Stimulated activated naive B cell treated with anti-CD40 and anti-IgM and Interleukin-4, amounts not matched to agents 10 μg/mL and 1 μg/mL and 100 μg/mL, for 72 hours (primary cell): ENCODE measurements at regions not wholly inside any gene's neighbourhood (a gene's known extent, or its start where the extent isn't known, plus 50 kb on each side); places are given as distances from the start of the nearest gene placed in this dataset.

ENCODE experiments used
- ATAC-seq, 2 donors: fragments of 150-1000 bp; cut with Tn5 transposase; replicated peaks; 2 replicates each; pipeline ENCODE4 v1.10.0; 2021; ENCODE audit warnings: moderate library complexity in 1 of 2
- DNase-seq: peaks from one replicate; pipeline ENCODE4 v3.0.0; 2021
- H3K27ac Mint-ChIP-seq: one replicate; pipeline ENCODE4 v1.8.0; 2022; ENCODE audit warnings: mild to moderate bottlenecking, mixed read lengths
- H3K27me3 Mint-ChIP-seq, 2 donors: one replicate each; pipeline ENCODE4 v1.8.0; 2022; ENCODE audit warnings: mixed read lengths in 2 of 2
- H3K36me3 Mint-ChIP-seq, 2 donors: one replicate each; pipeline ENCODE4 v1.8.0; 2022; ENCODE audit warnings: mixed read lengths in 2 of 2, mild to moderate bottlenecking in 1 of 2
- H3K4me1 Mint-ChIP-seq, 2 donors: one replicate each; pipeline ENCODE4 v1.8.0; 2022; ENCODE audit warnings: mixed read lengths in 2 of 2, mild to moderate bottlenecking in 1 of 2
- H3K4me3 Mint-ChIP-seq, 2 donors: one replicate each; pipeline ENCODE4 v1.8.0; 2022; ENCODE audit warnings: mild to moderate bottlenecking in 2 of 2, mixed read lengths in 2 of 2, moderate library complexity in 1 of 2
- H3K9me3 Mint-ChIP-seq, 2 donors: one replicate each; pipeline ENCODE4 v1.8.0; 2022; ENCODE audit warnings: mixed read lengths in 2 of 2, mild to moderate bottlenecking in 1 of 2

DNA sequence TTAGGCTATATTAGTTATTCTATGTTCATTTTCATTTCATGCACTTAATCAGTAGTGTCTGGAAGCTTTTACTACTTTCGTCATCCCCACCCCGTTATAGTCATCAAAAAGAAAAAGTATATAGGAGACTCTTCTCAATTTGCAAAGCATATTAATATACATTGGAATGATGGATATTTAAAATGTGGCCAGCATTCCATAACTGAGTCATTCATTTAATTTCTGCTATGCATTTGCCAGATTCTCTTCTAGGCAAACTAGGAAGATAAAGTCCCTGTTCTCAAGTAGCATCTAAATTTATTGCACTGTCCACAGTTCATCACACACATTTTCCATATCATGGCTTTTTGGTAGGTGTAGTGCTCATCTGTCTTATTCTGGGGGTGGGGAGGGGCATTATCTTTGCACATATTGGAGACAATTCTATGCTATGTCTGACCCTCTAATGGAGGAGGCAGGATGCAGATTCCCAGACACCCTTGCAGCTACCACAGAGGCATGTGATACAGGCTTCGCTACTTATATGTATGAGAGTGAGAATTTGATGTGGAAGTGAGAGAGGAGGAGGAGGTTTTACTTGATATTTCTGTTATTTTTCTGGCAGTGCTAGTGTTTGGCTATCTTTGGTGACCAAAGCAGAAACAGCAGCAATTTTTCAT is 125.8 kb downstream of the CTH start:
- ATAC-seq (no peak), DNase-seq (no peak)
- no peaks in the 10 kb centered on the region for H3K4me1 Mint-ChIP-seq
- no peak overlapping the region for H3K27ac Mint-ChIP-seq
- no peaks in the 10 kb centered on the region for H3K36me3 Mint-ChIP-seq
- no peak overlapping the region for H3K4me3 Mint-ChIP-seq
- H3K27me3 Mint-ChIP-seq, result peaks cover 4 to 24% of the 10 kb centered on the region in 2 donors
- H3K9me3 Mint-ChIP-seq, result peaks cover 0 to 3% of the 10 kb centered on the region in 2 donors

DNA sequence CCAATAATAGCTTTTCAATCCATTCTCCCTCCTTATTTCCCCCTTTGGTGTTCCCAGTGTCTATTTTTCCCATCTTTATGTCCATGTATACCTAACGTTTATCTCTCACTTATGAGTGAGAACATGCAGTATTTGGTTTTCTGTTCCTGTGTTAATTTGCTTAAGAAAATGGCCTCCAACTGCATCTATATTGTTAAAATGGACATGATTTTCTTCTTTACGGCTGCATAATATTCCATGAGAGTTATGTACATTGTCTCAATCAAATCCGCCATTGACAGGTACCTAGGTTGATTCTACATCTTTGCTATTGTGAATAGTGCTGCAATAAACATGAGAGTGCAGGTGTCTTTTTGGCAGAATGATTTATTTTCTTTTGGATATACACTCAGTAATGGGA is 126.7 kb downstream of the CTH start:
- ATAC-seq (no peak), DNase-seq (no peak)
- no peaks in the 10 kb centered on the region for H3K36me3 Mint-ChIP-seq
- peaks cover 0 to 3% of the 10 kb centered on the region in 2 donors for H3K9me3 Mint-ChIP-seq
- no peaks in the 10 kb centered on the region for H3K4me1 Mint-ChIP-seq
- peaks cover 4 to 24% of the 10 kb centered on the region in 2 donors for H3K27me3 Mint-ChIP-seq
- H3K27ac Mint-ChIP-seq, result no peak overlapping the region
- no peak overlapping the region for H3K4me3 Mint-ChIP-seq

DNA sequence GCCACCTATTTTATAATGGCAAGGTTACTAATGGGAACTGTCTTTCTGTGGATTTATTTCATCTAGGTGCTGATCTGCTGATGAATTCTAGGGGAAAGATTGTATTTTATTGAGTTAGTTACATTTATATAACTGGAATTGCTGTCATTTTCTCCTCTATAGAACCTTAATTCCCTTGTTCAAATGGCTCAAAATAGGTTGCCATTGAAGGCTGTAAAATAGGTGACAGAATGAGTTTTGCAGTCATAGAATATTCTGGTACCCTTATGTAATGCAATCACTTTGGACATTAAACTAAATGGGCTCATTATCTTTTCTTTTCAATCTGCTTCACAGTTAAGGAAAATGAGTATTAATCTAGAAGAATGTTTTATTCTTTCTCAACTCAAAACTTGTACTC is 131.0 kb downstream of the CTH start:
- DNase-seq (no peak), ATAC-seq (no peak)
- peaks cover 0 to 2% of the 10 kb centered on the region in 2 donors for H3K9me3 Mint-ChIP-seq
- H3K4me3 Mint-ChIP-seq, result no peak overlapping the region
- no peaks in the 10 kb centered on the region for H3K4me1 Mint-ChIP-seq
- peaks cover 2 to 4% of the 10 kb centered on the region in 2 donors for H3K27me3 Mint-ChIP-seq
- no peak overlapping the region for H3K27ac Mint-ChIP-seq
- H3K36me3 Mint-ChIP-seq, result no peaks in the 10 kb centered on the region

DNA sequence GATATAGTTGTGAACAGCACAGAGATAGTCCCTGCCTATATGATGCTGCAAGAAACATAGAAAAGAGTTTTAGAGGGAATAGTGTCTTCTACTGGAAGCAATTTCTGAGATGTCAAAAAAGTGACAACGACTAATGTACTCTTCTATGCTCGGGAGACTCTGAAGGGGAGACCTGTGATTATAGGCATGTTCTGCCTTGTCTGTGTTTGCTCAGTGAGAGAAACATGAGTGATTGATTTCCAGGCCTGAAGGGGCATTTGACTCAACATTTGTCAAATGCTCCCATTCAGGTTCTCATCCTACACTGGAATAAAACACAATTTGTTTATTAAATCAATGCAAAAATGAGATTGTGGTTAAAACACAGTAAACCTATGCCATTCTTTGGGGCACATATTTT is 131.8 kb downstream of the CTH start:
- Mint-ChIP-seq H3K4me3 (no peak overlapping the region), H3K36me3 (no peaks in the 10 kb centered on the region), H3K4me1 (no peaks in the 10 kb centered on the region), H3K27ac (no peak overlapping the region), H3K27me3 (no peaks in the 10 kb centered on the region), H3K9me3 (no peaks in the 10 kb centered on the region)
- no peak for ATAC-seq
- no peak for DNase-seq

DNA sequence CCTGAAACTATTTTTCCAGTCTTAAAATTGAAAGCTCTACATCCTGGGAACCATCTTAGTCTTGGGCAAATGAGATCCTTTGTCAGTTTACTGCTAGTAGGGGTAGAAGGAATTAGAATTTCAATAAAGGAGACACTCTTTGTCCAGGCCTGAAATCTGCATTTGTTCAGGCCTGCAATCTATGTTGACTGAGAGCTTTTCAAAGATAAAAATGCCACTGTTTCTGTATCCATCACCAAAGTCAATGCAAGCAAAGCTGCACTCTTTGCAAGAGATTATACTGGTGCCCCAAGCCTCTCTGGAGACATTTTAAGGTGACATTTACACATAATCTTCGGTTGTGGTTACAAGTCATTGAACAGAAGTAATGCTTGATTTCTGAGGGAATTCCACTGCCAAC is 135.7 kb downstream of the CTH start:
- Mint-ChIP-seq H3K27ac (no peak overlapping the region), H3K9me3 (no peaks in the 10 kb centered on the region), H3K4me3 (no peak overlapping the region), H3K36me3 (no peaks in the 10 kb centered on the region), H3K4me1 (no peaks in the 10 kb centered on the region), H3K27me3 (no peaks in the 10 kb centered on the region)
- no peak for ATAC-seq
- DNase-seq, result no peak

DNA sequence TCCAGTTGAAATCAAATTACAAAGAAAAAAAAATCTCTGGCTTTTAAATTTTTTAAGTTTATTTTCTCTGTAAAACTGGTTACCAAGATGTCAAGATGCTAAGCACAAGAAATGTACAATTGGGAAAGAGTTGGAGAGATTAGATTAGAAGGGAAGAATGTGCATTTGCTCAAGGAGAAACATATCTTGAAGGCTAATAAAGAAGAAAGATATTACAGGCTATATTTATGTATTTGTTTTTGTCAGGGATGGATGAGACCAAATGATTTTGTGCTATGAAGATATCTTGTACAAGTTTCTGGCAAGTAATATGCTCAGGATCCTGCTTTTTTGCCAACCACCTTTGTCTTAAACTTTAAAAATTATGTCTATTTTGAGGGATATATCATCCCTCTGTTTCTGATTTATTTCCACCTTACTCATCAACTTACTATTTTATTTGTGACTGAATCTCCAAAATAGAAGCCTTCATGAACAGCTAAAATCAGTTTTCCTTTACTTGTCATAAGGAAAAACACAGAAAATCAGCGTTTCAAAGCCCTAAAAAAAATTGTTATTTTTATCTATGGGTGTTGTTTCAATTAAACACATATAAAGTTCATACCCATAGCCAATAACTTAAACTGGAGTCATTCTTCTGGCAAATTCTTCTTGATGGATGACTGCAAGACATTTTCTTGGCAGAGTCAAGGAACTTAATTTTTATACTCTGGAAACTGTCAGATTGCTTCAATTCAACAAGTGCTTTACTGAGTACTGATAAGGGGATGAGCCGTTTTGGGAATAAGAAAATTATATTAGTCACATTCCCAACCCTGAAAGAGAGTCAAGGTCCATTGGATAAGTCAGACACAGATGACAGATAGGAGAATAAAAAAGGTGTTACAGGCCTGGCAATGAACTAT is 141.8 kb downstream of the CTH start:
- no peaks in the 10 kb centered on the region for H3K9me3 Mint-ChIP-seq
- no peaks in the 10 kb centered on the region for H3K4me1 Mint-ChIP-seq
- H3K27me3 Mint-ChIP-seq, result peaks cover 4 to 5% of the 10 kb centered on the region in 2 donors
- H3K27ac Mint-ChIP-seq, result no peak overlapping the region
- ATAC-seq (no peak), DNase-seq (no peak)
- H3K36me3 Mint-ChIP-seq, result no peaks in the 10 kb centered on the region
- no peak overlapping the region for H3K4me3 Mint-ChIP-seq

DNA sequence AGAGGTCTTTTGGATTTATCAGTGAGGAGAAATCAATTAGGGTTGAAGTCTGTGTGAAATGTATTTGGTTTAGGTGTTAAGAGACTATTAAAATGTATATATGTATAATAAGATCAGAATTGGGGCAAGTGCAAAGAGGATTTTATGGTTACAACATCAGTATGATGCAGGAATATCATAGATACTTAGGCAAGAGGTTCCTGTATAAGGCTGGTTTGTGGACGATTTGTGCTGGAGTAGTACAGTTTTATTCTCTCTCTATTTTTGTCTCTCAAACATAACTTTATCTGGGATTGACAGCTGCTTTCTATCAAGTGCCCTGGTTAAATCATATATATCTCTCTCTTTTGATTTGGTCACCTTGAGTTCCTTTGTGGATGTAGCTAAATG is 142.5 kb downstream of the CTH start:
- no peaks in the 10 kb centered on the region for H3K9me3 Mint-ChIP-seq
- no peak overlapping the region for H3K4me3 Mint-ChIP-seq
- no peak for DNase-seq
- H3K36me3 Mint-ChIP-seq, result no peaks in the 10 kb centered on the region
- ATAC-seq, result no peak
- no peaks in the 10 kb centered on the region for H3K4me1 Mint-ChIP-seq
- H3K27ac Mint-ChIP-seq, result no peak overlapping the region
- peaks cover 5% of the 10 kb centered on the region in 2 donors for H3K27me3 Mint-ChIP-seq

DNA sequence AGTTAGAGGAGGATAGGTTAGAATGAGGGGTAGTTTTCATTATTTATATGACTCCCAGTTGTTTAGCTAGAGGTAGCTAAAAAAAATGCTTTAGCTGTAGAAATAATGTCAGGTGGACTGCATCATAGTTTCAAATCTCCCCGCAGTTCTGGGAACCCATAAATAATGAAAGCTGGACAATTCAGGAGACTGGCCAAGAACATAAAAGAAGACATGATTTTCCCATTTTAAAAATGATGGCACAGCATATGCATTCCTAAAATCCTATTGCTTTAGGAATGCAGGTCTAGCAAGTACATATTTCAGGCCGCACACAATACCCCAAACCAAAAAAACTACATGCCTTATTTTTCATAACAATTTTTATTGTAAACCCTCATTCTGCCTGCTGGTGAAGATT is 143.3 kb downstream of the CTH start:
- Mint-ChIP-seq H3K36me3 (no peaks in the 10 kb centered on the region), H3K9me3 (no peaks in the 10 kb centered on the region), H3K27me3 (peaks cover 5% of the 10 kb centered on the region in 2 donors), H3K27ac (no peak overlapping the region), H3K4me1 (no peaks in the 10 kb centered on the region), H3K4me3 (no peak overlapping the region)
- DNase-seq (no peak), ATAC-seq (no peak)

DNA sequence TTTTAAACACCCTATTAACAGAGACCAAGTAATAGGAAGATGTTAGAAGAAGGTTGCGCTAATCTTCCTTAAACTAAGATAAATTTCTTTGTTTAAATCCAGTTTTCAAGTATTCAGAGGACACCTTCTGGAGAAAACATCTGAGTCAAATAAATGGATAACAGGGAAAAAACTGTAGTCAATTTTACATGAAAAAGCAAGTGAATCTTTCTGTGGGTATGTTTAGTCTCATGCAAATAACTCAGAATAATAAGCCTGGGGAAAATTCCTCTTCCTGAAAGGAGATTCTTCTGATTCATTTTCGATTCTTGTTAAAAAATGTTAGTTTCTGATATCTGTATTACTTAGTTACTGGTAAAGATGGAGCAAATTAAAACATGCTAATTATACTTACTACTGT is 145.5 kb downstream of the CTH start:
- H3K36me3 Mint-ChIP-seq, result no peaks in the 10 kb centered on the region
- no peak overlapping the region for H3K4me3 Mint-ChIP-seq
- no peak overlapping the region for H3K27ac Mint-ChIP-seq
- ATAC-seq (no peak), DNase-seq (no peak)
- H3K27me3 Mint-ChIP-seq, result peaks cover 5% of the 10 kb centered on the region in 2 donors
- no peaks in the 10 kb centered on the region for H3K4me1 Mint-ChIP-seq
- no peaks in the 10 kb centered on the region for H3K9me3 Mint-ChIP-seq

DNA sequence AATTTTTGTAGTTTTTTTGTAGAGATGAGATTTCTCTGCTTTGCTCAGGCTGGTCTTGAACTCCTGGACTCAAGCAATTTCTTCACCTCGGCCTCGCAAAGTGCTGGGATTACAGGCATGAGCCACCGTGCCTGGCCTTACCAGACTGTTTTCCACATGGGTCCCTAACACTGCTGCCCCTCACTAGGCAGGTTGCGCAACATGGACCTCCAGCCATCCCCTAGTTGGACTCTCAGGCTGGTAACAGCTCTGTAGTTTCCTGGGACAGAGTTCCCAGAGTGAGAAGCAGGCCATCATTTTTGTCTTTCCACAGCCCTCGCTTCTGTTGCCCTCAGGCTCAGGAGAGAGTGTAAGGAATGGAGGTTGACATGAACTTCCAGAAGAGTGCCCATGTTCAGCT is 156.1 kb downstream of the CTH start:
- no peaks in the 10 kb centered on the region for H3K4me1 Mint-ChIP-seq
- no peak overlapping the region for H3K27ac Mint-ChIP-seq
- no peaks in the 10 kb centered on the region for H3K36me3 Mint-ChIP-seq
- H3K4me3 Mint-ChIP-seq, result no peak overlapping the region
- H3K27me3 Mint-ChIP-seq, result no peaks in the 10 kb centered on the region
- ATAC-seq, result no peak
- DNase-seq, result no peak
- H3K9me3 Mint-ChIP-seq, result peaks cover 0 to 5% of the 10 kb centered on the region in 2 donors

DNA sequence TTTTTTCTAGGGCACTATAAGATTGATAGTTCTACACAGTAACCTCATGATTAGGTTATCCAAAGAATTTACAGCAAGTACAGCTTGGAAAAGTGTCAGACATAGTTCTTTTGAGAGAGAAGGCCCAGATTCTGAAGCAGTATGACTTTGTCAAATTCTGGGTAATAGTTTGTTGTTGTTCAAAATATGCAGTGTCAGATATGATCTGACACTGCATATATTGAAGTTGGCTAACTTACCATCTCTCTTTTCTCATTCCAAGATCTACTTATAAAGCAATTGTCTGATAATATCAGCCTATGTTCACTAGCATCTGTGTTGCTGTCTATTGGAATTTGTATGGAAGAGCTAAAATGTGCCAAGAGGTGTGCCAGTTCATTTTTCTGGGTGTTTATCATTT is 160.1 kb downstream of the CTH start:
- peaks cover 0 to 3% of the 10 kb centered on the region in 2 donors for H3K9me3 Mint-ChIP-seq
- no peaks in the 10 kb centered on the region for H3K4me1 Mint-ChIP-seq
- DNase-seq (no peak), ATAC-seq (no peak)
- no peak overlapping the region for H3K4me3 Mint-ChIP-seq
- H3K36me3 Mint-ChIP-seq, result no peaks in the 10 kb centered on the region
- no peak overlapping the region for H3K27ac Mint-ChIP-seq
- no peaks in the 10 kb centered on the region for H3K27me3 Mint-ChIP-seq

DNA sequence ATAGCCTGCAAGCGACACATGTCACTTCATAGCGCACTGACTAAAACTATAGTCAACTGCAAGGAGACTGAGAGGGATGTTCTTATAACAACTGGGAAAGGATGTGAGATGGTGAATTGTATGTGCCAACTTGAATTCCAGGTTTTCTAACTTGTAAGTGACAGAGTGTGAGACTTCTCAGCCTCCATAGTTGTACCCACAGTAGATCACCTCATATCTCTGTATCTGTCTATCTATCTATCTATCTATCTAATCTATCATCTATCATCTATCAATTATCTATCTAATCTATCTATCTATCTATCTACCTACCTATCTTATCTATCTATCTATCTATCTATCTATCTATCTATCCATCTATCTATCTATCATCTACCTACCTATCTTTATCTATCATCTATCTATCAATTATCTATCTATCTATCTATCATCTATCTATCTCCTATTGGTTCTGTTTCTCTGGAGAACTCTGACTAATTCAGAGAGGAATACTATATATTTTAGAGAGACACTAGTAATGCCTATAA is 162.3 kb downstream of the CTH start:
- DNase-seq, result no peak

DNA sequence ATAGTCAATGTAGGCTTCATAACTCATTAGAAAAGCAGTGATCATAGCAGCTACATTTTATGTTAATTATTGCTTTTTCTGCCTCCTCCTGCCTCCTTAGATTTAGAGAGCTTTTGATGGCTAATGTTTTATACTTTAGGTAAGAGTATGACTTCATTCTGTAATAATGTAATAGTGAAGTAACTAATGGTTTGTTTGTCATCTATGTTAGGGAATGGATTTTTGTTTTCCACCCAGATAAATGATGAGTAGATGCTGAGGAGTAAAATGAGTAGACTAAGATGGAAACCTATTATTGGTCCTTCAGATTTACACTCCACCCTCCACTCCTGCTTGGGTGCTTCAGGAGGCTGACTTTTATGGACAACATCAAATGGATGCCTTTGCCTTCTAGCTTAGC is 170.6 kb downstream of the CTH start:
- Mint-ChIP-seq H3K4me1 (no peaks in the 10 kb centered on the region), H3K27ac (no peak overlapping the region), H3K4me3 (no peak overlapping the region), H3K9me3 (peaks cover 0 to 5% of the 10 kb centered on the region in 2 donors), H3K27me3 (no peaks in the 10 kb centered on the region), H3K36me3 (no peaks in the 10 kb centered on the region)
- ATAC-seq, result no peak
- DNase-seq, result no peak

More for the DNA sequence above, 162.3 kb downstream of the CTH start:
- peaks cover 0 to 3% of the 10 kb centered on the region in 2 donors for H3K9me3 Mint-ChIP-seq
- H3K36me3 Mint-ChIP-seq, result no peaks in the 10 kb centered on the region
- H3K4me1 Mint-ChIP-seq, result no peaks in the 10 kb centered on the region
- H3K4me3 Mint-ChIP-seq, result no peak overlapping the region
- no peak for ATAC-seq
- H3K27me3 Mint-ChIP-seq, result no peaks in the 10 kb centered on the region
- no peak overlapping the region for H3K27ac Mint-ChIP-seq

DNA sequence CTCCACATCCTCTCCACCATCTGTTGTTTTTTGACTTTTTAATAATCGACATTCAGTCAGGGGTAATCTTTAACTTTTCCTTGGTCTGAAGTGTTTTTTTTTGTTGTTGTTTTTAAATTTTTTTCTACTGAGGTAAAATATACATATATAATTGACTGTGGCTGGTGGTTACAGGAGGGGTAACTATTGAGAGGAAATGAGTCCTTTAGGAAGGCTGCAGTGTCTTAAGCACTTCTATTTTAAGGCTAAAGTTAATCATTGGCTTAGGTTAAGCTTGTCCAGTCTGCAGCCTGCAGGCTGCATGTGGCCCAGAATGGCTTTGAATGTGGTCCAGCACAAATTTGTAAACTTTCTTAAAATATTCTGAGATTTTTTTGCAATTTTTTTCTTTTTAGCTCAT is 172.5 kb downstream of the CTH start:
- no peak for ATAC-seq
- Mint-ChIP-seq H3K4me3 (no peak overlapping the region), H3K27ac (no peak overlapping the region), H3K4me1 (no peaks in the 10 kb centered on the region), H3K9me3 (peaks cover 0 to 5% of the 10 kb centered on the region in 2 donors), H3K36me3 (no peaks in the 10 kb centered on the region), H3K27me3 (no peaks in the 10 kb centered on the region)
- DNase-seq, result no peak

DNA sequence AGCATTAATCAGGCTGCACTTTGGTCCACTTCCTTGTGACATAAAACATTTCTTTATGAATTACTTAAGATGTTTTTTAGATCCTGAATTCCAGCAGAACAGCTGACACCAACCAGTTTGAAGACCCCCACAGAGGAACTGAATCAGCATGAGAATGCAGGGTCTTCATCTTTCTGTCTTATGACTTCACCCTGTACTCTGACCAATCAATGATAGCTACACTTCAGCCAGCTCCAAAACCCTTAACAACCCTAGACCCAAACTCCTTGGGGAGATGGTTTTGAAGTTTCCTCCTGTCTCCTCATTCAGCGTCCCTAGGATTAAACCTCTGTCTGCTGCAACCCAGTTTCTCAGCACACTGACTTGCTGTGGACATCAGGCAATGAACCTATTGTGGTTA is 175.0 kb downstream of the CTH start:
- Mint-ChIP-seq H3K9me3 (peaks cover 0 to 5% of the 10 kb centered on the region in 2 donors), H3K4me1 (no peaks in the 10 kb centered on the region), H3K27me3 (no peaks in the 10 kb centered on the region), H3K36me3 (no peaks in the 10 kb centered on the region), H3K4me3 (no peak overlapping the region), H3K27ac (no peak overlapping the region)
- no peak for ATAC-seq
- no peak for DNase-seq
